GM19395 (cell line): ENCODE measurements at regions not wholly inside any gene's neighbourhood (a gene's known extent, or its start where the extent isn't known, plus 50 kb on each side); places are given as distances from the start of the nearest gene placed in this dataset.

ENCODE experiments used
- ATAC-seq: cut with Tn5 transposase; IDR thresholded peaks from one replicate; pipeline ENCODE4 v1.9.1; 2021; ENCODE audit warnings: mild to moderate bottlenecking, moderate library complexity; ENCODE audit not compliant: unreplicated experiment

DNA sequence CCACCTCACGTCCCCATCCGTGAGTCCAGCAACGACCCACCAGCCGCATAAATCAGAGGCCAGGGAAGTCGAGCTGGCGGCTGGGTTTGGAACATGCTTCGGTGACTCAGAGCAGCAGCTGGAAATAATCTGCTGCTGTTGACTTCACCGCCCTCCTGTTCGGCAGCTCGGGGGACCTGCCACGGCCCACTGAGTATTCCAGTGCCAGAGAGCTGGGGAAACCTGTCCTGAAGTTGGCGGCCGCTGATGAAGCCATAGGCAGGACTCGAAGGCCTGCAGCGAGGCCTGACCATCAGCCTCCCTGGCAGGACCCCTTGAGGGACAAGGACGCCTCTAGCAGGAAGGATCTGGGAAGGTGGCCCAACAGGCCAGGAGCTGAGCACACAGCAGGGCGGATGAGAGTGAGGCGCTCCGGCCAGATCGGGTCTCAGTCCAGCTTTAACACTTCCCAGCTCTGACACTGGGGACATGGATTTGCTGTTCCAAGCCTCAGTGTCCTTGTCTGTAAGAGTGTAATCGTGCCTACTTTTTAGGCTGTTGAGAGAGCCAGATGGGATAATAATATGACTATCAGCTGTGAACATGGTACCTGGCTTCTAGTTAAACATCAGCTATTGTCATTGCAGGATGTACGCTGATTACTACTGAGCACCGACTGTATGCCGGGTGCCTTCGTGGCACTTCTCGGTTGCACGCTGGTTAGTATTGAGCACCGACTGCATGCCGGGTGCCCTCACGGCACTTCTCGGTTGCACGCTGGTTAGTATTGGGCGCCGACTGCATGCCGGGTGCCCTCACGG is 50.4 kb upstream of the CIBAR2 start:
- ATAC-seq, result no peak

DNA sequence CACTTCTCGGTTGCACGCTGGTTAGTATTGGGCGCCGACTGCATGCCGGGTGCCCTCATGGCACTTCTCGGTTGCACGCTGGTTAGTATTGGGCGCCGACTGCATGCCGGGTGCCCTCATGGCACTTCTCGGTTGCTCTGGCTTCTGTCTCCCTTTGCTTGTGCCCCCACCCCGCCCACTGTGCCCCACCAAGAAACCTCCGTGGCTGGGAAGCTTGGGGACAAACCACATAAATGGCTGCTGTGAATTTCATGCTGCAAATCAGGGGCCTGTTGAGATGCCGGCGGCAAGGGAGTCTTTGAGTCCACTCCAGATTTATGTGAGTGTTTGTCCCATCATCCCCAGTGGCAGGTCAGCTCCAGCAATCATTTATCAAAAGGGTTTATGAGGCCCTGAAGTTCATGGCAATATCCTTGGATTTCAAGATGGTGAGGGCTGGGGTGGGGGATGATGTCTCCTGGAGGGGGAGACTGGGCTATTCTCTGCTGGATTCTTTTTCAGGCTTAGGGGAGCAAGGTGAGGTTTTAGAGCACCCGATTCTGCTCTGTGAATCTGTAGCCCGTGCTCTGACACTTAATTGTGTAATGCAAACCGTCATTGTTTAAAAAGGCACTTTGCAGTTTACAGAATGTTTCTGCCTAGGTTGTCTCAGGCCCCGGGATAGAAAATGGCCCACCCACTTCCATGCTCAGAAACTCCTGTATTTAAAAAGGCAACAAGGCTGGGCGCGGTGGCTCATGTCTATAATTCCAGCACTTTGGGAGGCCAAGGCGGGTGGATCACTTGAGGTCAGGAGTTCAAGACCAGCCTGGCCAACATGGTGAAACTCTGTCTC is 51.2 kb upstream of the CIBAR2 start:
- no peak for ATAC-seq

DNA sequence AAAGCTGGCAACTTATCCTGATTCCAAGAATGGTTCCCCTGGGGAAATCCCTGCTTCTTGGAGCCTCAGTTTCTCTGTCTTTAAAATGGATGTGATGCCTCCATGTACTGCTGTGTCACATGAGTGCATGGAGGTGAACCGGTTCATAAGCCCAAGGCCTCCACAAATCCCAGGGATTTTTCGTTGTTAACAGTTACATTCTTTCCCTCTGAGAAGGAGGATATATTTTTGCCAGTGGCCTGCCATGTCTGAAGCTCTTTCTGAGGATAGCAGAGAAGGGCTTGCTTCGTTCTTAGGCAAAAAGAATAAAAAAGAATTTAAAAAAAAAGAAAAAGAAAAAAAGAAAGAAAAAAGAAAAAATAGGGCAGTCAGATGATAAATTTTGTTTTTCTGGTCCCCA is 52.2 kb upstream of the CIBAR2 start:
- ATAC-seq, result no peak

DNA sequence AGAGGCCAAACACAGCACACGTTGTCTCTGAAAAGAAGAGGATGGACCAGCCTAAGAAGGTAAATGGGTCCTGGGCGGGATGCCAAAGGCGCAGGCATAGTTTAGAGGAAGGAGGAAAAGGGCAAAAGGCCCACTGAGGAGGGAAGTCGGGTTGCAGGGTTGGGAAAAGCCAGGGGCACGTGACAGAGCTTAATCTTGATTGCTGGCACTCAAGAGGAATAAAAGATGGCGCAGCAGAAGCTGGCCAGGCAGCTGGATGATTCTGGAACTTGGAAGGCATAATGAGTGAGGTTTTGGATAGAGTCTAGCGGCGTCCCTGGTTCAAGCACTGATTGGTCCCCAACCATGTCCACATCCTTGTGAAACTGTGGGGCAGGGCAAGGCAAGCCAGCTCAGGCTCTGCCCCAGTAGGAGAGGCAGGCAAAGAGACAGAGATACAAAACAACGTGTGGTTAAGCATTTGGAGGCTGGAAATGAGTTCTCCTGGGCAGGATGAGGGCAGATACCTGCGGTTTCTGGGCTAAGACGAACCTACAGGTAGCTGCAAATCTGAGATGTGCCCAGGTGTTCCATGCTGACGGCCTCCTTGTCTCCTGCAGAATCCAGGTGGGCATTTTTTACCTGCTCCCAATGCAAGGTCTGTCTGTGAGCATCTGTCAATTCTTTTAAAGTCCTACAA is 52.7 kb upstream of the CIBAR2 start:
- no peak for ATAC-seq

DNA sequence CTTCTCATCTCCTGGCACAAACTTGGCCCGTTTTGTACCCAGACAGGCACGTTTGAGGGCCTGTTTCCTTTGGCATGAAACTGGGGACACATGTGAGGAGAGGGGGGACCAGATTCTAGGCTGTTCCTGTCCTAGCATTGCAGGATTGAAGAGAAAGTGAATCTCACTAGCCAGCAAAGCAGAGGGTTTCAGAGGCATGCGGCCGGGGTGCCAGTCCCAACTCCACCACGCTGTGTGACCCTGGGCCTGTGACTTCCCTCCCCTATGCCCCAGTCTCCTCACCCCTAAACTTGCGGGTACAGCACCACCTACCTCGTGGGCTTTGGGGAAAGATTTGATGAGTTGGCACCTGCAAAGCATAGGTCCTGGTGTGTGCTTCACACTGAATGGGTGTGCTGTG is 53.5 kb upstream of the CIBAR2 start:
- no peak for ATAC-seq

DNA sequence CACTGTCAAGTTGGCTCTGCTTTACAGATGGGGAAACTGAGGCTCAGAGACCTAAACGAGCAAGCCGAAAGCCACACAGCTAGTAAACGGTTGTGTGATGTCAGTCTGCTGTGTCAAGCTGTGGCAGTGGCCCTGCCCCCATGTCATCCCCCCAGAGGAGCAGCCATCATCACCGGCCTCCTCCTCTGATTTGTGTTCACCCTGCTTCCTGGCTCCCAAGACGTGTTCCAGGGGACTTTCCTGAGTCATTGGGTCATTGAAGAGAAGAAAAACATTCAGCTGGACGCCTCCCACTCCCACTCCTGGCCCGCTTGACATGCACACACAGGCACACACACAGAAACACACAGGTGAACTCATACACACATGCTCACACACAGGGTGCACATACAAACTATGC is 54.0 kb upstream of the CIBAR2 start:
- ATAC-seq, result no peak

DNA sequence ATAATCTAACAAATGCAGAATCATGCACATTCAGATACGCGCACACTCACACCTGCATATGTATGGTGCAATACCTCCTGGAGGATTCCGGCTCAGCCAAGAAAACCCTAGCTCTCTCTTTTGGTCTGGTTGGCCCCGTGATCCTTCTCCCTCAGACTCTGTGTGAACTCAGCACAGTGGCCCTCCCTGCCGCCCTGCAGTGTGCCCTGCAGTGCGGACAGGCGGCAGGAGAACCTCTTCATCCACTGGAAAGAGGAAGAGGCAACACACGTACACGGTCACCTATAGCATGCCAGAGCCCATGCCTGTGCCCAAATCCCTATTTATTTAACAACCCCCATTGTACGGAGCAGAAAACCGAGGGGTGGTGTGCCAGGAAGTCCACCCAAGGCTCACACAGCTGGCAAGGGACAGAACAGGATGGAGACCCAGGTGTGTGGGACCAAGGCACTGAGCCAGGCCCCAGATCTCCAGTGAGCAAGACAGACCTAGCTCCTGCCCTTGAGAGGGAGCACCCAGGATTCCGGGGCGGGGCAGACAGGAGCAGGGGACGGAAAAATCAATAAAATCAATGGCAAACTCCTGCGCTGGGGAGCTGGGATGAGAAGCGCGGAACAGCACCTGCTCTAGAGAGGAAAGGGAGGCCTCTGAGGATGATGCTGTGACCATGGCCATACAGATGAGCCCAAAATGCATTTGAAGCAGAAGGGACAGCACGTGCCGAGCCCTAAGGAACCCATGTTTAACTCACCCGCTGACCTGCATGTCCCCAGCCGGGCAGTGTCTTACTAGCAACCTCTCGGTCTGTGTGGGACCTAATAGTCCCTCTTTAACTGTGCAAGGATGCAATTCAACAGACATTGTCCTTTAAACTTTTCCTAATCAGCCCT is 54.7 kb upstream of the CIBAR2 start:
- no peak for ATAC-seq

DNA sequence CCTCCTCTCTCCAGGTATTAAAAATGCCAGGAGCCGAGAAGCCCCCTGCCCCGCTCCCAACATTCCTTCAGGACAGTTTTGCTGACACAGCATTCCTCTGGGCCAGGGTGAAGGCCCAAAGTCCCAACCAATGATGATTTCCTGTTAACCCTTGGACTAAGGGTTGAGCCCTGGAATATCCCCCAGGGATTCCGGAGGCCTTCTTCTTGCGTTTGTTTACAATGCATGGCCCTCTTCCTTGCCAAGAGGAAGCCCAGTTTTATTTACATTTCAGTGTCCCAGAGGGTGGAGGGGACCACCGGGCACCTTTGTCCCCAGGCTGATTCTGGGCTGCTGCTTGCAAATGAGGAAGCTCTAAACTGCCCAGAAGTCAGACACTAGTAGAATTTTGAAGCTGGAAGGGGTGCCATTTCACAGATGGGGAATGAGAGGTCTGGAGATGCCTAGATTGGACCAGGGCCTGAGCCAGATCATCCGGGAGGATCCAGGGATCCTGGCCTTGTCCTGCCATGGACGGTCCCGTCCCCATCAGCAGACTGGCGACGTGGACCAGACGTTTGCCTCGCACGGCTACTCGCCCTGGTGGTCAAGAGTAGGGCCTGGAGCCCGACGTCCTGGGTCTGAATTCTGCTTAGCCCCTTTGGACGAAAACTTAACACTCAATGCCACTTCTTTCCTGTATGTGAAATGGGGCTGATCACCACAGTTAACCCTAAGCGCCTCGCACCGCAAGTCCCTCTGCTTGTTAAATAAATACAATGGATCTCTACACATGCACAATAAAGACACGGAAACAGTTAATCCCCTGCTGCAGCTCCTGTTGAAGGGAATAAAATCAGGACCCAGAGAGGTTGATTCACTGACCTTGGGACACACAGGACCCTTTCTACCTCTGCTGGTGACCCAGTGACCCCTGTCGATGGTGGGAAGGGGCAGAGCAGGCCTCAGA is 55.6 kb upstream of the CIBAR2 start:
- no peak for ATAC-seq

DNA sequence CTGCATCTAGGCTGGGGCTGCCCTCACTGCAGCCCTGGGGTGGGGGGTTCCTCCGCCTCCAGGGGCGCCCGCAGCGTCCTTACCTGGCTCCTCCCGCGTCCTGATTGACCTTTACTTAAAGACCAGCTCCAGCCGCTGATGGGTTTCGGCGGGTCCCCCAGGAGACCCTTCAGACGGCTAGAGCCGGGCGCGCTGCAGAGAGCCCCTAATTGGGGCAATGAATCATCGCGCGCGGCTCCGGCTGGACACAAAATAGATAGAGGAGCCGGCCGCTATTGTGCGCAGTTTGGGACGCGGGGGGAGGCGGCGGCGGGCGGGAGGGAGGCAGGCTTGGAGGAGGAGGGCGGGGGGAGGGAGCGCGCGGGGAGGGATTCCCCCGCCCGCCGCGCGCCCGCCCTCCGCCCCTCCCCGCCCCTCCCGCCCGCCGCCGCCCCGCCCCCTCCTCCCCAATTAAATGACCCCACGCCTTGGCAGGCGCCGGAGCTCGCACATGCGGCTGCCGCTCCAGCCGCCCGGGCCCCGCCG is 56.5 kb upstream of the CIBAR2 start:
- no peak for ATAC-seq

DNA sequence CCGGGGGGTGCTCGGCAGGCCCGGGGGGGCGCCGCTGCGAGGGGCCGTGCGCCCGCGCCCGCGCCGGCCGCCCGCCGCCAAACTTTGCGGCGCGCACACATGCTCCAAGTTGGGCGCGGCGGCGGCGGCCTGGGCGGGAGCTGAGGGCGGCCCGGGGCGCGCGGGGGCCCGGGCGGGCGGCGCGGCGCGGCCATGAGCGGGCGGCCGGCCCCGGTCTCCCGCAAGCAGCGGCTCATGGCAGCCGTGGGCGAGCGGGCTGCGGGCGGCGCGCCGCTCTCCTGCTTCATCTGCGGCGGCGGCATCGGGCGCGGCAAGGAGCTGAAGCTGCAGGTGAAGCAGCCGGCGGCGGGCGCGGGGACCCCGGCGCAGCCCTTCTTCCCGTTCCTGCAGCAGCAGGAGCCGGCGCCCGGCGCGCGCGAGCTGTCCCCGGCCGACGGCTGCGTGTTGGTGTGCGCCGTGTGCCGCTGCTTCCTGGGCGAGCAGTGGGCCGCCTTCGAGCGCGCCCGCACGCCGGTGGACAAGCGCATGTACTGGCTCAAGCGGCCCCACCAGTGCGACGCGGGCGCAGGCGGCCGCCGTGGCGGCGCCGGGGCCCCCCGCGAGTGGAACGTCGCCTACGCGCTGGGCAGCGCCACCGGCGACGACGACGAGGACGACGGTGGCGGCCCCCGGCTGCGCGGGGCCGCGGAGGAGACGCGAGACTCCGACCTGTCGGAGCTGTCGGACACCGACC is 57.2 kb upstream of the CIBAR2 start:
- no peak for ATAC-seq

DNA sequence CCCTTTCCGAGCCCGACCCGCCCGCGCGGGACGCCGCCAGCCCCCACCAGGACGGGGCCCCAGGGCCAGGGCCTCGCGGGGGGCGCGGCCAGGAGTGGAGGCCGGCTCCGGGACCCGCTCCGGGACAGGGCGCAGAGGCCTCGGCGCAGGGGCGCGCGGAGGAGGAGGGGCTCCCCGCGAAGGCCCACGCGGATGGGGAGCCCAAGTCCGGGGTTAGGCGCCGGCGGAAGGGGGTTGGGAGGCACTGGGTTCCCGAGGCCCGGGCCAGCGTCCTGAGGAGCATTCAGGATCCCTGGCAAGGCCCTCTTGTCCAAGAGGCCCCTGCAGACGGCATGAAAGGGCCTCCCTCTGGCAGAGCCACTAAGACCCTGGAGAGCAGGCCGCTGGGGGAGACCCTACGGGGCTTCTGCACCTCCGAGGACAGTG is 57.8 kb upstream of the CIBAR2 start:
- ATAC-seq, result no peak

DNA sequence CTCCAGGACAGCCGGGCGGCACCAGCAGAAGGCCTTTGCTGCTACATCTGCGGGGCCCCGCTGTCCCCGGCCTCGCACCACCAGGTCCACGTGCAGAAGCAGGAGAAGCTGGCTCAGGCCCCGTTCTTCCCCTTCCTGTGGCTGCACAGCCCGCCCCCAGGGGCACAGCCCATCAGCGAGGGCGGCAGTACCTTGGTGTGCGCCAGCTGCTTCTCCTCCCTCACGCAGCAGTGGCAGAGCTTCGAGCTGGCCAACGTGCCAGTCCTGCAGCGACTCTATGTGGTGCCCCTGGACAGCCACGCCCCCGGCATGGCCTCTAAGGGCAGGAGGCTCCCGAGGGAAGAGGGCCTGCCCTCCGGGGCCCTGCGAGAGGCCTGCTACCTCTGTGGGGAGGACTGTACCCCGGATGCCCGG is 58.3 kb upstream of the CIBAR2 start:
- ATAC-seq, result no peak

DNA sequence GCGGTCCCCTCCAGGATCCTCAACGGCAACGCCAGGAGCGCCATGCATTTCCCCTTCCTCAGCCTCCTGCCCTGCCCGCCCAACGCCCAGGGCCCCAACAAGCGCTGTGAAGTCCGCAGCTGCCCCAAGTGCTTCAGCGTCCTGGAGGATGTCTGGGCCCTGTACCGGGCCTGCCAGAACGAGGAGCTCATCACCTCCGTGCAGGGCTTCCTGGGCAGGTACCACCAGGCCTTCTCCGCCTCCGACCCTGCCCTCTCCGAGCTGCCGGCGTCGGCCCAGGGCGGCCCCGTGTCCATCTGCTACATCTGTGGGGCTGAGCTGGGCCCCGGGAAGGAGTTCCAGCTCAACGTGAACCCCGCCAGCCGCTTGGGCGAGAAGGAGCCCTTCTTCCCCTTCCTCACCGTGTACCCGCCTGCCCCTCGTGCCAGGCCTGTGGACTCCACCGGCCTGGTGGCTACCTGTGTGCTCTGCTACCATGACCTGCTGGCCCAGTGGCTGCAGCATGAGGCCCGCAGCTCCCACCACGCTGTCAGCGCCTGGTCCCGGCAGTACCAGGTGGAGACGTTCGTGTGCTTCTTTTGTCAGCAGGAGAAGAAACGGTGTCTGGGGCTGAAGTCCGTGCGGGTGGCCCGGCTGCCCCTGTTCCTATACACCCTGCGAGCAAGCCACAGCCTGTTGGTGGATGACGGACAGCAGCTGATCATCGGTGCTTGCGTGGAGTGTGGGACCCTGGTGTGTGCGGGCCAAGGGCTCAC is 58.9 kb upstream of the CIBAR2 start:
- ATAC-seq, result no peak

DNA sequence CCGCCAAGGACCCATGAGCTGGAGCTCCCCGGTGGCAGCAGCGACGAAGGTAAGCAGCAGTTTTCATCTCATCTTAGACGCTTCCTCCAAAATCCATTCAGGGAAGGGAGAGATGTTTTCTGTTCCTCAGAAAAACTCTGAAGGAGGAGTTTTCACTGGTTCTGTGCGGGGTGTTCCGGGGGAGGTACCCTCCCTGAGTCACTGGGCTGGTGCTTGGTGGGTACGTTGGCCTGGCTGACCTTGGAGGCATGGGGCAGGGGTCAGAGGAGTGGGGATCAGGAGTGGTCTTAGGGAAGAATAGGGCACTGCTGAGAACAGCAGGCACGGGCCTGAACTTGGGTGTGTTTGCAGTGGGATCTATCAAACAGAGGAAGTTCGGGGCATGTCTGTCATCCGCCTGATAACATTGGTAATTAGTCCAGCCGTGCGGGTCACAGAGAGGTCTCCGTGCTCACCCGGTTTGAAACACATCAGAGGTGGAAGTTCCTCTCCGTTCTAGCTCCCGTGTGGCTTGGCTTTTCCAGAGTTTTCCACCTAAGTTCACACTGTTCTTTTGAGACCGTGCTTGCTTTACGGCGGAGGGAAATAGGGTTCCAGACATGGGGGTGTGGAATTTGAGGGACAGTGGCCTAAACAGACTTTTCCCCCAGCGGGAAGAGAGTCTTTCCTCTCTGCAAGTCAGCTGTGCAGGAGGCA is 59.6 kb upstream of the CIBAR2 start:
- ATAC-seq, result no peak

DNA sequence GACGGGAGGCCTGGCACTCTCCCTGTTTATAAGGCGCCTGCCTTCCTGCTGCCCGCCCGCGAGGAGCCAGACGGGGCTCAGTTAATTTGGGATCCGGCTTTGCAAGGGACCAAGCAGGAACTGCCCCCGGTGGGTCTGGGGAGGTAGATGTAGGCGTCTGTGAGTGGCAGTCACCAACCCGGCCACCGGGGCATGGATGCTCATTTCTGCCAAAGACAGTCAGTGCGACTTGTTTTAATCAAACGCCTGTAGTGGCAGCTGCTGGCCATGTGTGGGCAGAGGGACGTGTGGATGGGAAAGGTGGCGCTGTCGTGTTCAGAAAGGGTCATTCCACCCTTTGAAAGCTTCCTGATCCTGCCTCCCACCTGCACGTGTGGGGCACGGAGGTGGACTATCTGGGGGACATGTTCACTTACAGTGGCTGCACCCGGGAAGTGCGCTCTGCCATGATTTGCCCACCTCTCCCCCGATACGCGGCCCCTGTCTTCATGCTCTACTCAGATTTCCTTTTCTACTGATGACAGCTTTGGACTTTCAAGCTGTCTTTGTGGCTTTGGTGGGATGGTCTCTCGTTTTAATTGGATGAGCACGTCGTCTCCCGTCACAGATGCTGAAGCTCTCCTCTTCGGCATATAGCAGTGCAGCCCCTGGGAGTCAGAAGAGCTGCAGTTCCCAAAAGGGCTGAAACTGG is 60.3 kb upstream of the CIBAR2 start:
- ATAC-seq, result no peak

DNA sequence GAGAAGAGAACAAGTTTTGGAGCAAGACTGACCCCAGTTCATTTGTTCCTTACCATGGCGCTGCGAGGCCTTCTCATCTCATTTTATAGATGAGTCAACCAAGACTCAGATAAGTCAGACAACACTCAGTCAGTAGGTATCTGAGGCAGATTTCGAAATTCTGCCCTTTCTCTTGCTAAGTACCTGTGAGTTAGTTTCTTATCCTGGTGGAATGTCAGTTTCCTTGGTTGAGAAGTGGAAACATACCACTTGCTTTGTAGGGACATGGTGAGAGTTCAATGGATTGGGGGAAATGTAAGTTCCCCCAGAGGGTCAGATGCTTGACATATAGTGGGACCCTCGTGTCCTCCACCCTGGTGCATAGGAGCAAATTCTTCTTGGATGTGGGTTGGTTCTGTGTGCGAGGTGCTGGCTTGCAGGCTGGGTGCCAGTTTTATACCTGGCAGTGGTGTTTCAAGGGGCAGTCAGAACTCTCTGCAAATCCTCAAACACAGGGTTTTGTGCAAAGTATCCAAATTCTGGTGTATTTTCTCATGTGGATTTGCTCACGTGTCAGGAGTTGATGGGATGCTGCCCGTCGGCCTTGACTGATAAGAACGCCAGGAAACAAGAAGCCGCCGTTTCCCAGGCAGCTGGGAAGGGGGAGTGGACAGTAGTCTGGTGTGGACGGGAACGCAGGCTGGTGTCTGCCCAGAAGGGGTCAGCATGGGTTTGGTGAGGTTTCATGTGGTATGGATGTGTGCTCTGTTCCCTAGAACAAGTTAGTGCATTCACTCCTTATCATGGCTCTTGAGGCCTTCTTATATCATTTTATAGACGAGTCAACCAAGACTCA is 61.1 kb upstream of the CIBAR2 start:
- ATAC-seq, result no peak
